Neutrophil (primary cell): ENCODE measurements at regions not wholly inside any gene's neighbourhood (a gene's known extent, or its start where the extent isn't known, plus 50 kb on each side); places are given as distances from the start of the nearest gene placed in this dataset.

Experiments
- H3K27ac ChIP-seq: fragments of 200-600 bp; sonication (generic); 2 replicates; pipeline ENCODE4 v1.5.1; 2016; ENCODE audit warnings: mild to moderate bottlenecking, moderate library complexity
- H3K27me3 ChIP-seq: fragments of 200-600 bp; sonication (generic); 2 replicates; pipeline ENCODE4 v1.6.0; 2016; ENCODE audit warnings: mild to moderate bottlenecking
- H3K36me3 ChIP-seq: fragments of 200-600 bp; sonication (generic); 2 replicates; pipeline ENCODE4 v1.5.1; 2017
- H3K4me1 ChIP-seq, 2 experiments: fragments of 200-600 bp in 1 of 2; sonication (generic) in 1 of 2; 1 replicate in 1 of 2; 2 replicates in 1 of 2; pipeline versions ENCODE4 v1.5.1 to v1.6.1; 2013 to 2016; ENCODE audit warnings: low read depth in 1 of 2, low read length in 1 of 2, mild to moderate bottlenecking in 1 of 2, moderate library complexity in 1 of 2; ENCODE audit not compliant: control insufficient read depth in 1 of 2, insufficient read depth in 1 of 2
- H3K4me3 ChIP-seq, 2 experiments: fragments of 200-600 bp in 1 of 2; sonication (generic) in 1 of 2; 1 replicate in 1 of 2; 2 replicates in 1 of 2; pipeline ENCODE4 v1.5.1; 2013 to 2016; ENCODE audit warnings: low read depth in 1 of 2, low read length in 1 of 2, mild to moderate bottlenecking in 1 of 2, moderate library complexity in 1 of 2
- H3K9me3 ChIP-seq: fragments of 200-600 bp; sonication (generic); 2 replicates; pipeline ENCODE4 v1.5.1; 2016
- CTCF ChIP-seq: fragments of 200-600 bp; sonication (generic); IDR thresholded peaks from 2 replicates; pipeline ENCODE4 v1.5.1; 2016; ENCODE audit warnings: antibody characterized with exemption

- no peak overlapping the region for H3K4me3 ChIP-seq
- TF ChIP-seq CTCF, result no peak
- H3K27me3 ChIP-seq, result no peaks in the 10 kb centered on the region
- H3K27ac ChIP-seq, result no peak overlapping the region
- H3K4me1 ChIP-seq, result no peaks in the 10 kb centered on the region
- H3K36me3 ChIP-seq, result no peaks in the 10 kb centered on the region
- no peaks in the 10 kb centered on the region for H3K9me3 ChIP-seq
These were observed 336.6 kb downstream of the DSC3 start for GRCh38 chr18:30705943-30706342.

GRCh38 chr18:30698571-30698970 lies 344.0 kb downstream of the DSC3 start:
- H3K4me3 ChIP-seq, result no peak overlapping the region
- H3K27ac ChIP-seq, result no peak overlapping the region
- TF ChIP-seq CTCF, result no peak
- no peaks in the 10 kb centered on the region for H3K4me1 ChIP-seq
- no peaks in the 10 kb centered on the region for H3K36me3 ChIP-seq
- no peaks in the 10 kb centered on the region for H3K9me3 ChIP-seq
- no peaks in the 10 kb centered on the region for H3K27me3 ChIP-seq

- Histone ChIP-seq H3K9me3 (no peaks in the 10 kb centered on the region), H3K27me3 (no peaks in the 10 kb centered on the region), H3K4me3 (no peak overlapping the region), H3K4me1 (no peaks in the 10 kb centered on the region), H3K36me3 (no peaks in the 10 kb centered on the region), H3K27ac (no peak overlapping the region)
- TF ChIP-seq CTCF, result no peak
These were observed 346.3 kb downstream of the DSC3 start for GRCh38 chr18:30696201-30696600.

- H3K9me3 ChIP-seq, result no peaks in the 10 kb centered on the region
- TF ChIP-seq CTCF, result no peak
- no peaks in the 10 kb centered on the region for H3K27me3 ChIP-seq
- H3K4me1 ChIP-seq, result no peaks in the 10 kb centered on the region
- no peaks in the 10 kb centered on the region for H3K36me3 ChIP-seq
- H3K27ac ChIP-seq, result no peak overlapping the region
- H3K4me3 ChIP-seq, result no peak overlapping the region
These were observed 347.8 kb downstream of the DSC3 start for GRCh38 chr18:30694773-30695172.

GRCh38 chr18:30689216-30689615 lies 353.3 kb downstream of the DSC3 start:
- no peak for TF ChIP-seq CTCF
- no peaks in the 10 kb centered on the region for H3K36me3 ChIP-seq
- H3K27me3 ChIP-seq, result no peaks in the 10 kb centered on the region
- H3K4me1 ChIP-seq, result no peaks in the 10 kb centered on the region
- H3K9me3 ChIP-seq, result no peaks in the 10 kb centered on the region
- H3K27ac ChIP-seq, result no peak overlapping the region
- H3K4me3 ChIP-seq, result no peak overlapping the region

GRCh38 chr18:30687501-30687900 lies 355.0 kb downstream of the DSC3 start:
- Histone ChIP-seq H3K36me3 (no peaks in the 10 kb centered on the region), H3K4me1 (no peaks in the 10 kb centered on the region), H3K9me3 (no peaks in the 10 kb centered on the region), H3K4me3 (no peak overlapping the region), H3K27me3 (no peaks in the 10 kb centered on the region), H3K27ac (no peak overlapping the region)
- TF ChIP-seq CTCF, result no peak
